Tibial nerve (tissue), 4 donors: ENCODE measurements at regions not wholly inside any gene's neighbourhood (a gene's known extent, or its start where the extent isn't known, plus 50 kb on each side); places are given as distances from the start of the nearest gene placed in this dataset.

Experiments
- DNase-seq, 2 donors: peaks; one replicate each; pipeline ENCODE4 v3.0.0-alpha.2; 2019; ENCODE audit warnings: low spot score in 2 of 2
- H3K27ac ChIP-seq, 4 donors: fragments of 200-600 bp; sonication (generic) in 3 of 4; one replicate each; pipeline ENCODE4 v1.5.1; 2017 to 2019; ENCODE audit warnings: mild to moderate bottlenecking in 1 of 4
- H3K27me3 ChIP-seq, 2 donors: fragments of 200-600 bp; sonication (generic) in 1 of 2; one replicate each; pipeline versions ENCODE4 v1.5.1 to v1.6.0; 2017 to 2019
- H3K36me3 ChIP-seq, 3 donors: fragments of 200-600 bp; sonication (generic); one replicate each; pipeline ENCODE4 v1.5.1; 2018 to 2019
- H3K4me1 ChIP-seq, 4 donors: fragments of 200-600 bp; sonication (generic) in 3 of 4; one replicate each; pipeline ENCODE4 v1.5.1; 2017 to 2019
- H3K4me3 ChIP-seq, 4 donors: fragments of 200-600 bp; sonication (generic) in 3 of 4; one replicate each; pipeline ENCODE4 v1.5.1; 2017 to 2019; ENCODE audit warnings: mild to moderate bottlenecking in 1 of 4, moderate library complexity in 1 of 4
- H3K9me3 ChIP-seq, 4 donors: fragments of 200-600 bp; sonication (generic) in 3 of 4; one replicate each; pipeline ENCODE4 v1.5.1; 2017 to 2019
- EP300 ChIP-seq, 2 donors: sonication (generic); formaldehyde crosslinking; IDR thresholded peaks; one replicate each; pipeline ENCODE4 v1.6.1; 2017; ENCODE audit warnings: antibody characterized with exemption in 2 of 2, mild to moderate bottlenecking in 1 of 2
- POLR2A ChIP-seq, 2 donors: fragments of 450-650 bp; IDR thresholded peaks; one replicate each; pipeline ENCODE4 v1.6.1; 2017; ENCODE audit warnings: antibody characterized with exemption in 2 of 2, mild to moderate bottlenecking in 2 of 2, moderate library complexity in 2 of 2
- WGBS, 2 donors: methylation state at CpG; one replicate each; pipeline ENCODE4 v1.1.5; 2018; 5-methylcytosine and 5-hydroxymethylcytosine counted together
- TF ChIP-seq, protein P1 (sequence below), 5 experiments: fragments of 200-600 bp in 3 of 5; fragments of 450-650 bp in 2 of 5; sonication (generic) in 3 of 5; IDR thresholded peaks; one replicate each; pipeline ENCODE4 v1.5.1; 2016 to 2019; ENCODE audit warnings: antibody characterized with exemption in 5 of 5, mild to moderate bottlenecking in 3 of 5, moderate library complexity in 2 of 5

DNA sequence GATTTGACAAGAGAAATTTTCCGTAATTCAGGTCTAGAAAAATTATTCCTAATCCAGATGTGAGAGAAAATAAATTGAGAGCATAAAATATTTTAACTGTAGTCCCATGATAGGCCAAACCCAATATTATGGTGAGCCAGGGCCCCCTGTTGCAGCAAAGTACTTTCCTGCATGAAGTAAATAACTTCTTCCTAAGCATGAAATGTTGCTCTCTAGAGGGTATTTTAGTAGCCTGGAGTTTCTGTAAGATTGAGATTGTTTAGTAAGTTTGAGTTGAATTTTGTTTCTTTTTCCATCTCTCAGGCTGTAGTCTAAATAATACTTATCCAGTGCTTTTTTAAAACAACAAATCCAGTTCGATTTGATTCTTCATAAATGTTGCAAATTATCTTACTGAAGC lies 317.5 kb upstream of the MPDZ start:
- Histone ChIP-seq H3K36me3 (no peaks in the 10 kb centered on the region), H3K4me1 (peaks cover 0 to 9% (median 0%) of the 10 kb centered on the region in 4 donors), H3K4me3 (no peak overlapping the region), H3K27me3 (no peaks in the 10 kb centered on the region), H3K27ac (no peak overlapping the region), H3K9me3 (peaks cover 0 to 3% (median 0%) of the 10 kb centered on the region in 4 donors)
- TF ChIP-seq, protein P1, sequence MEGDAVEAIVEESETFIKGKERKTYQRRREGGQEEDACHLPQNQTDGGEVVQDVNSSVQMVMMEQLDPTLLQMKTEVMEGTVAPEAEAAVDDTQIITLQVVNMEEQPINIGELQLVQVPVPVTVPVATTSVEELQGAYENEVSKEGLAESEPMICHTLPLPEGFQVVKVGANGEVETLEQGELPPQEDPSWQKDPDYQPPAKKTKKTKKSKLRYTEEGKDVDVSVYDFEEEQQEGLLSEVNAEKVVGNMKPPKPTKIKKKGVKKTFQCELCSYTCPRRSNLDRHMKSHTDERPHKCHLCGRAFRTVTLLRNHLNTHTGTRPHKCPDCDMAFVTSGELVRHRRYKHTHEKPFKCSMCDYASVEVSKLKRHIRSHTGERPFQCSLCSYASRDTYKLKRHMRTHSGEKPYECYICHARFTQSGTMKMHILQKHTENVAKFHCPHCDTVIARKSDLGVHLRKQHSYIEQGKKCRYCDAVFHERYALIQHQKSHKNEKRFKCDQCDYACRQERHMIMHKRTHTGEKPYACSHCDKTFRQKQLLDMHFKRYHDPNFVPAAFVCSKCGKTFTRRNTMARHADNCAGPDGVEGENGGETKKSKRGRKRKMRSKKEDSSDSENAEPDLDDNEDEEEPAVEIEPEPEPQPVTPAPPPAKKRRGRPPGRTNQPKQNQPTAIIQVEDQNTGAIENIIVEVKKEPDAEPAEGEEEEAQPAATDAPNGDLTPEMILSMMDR (IDR thresholded peaks at IDR 0.05), result no peak
- TF ChIP-seq POLR2A (IDR thresholded peaks at IDR 0.05) (no peak), EP300 (IDR thresholded peaks at IDR 0.05) (no peak)
- no peak for DNase-seq
- WGBS, 2 donors, result 54 to 59% methylated on average over 2 of the region's 2 CpGs

DNA sequence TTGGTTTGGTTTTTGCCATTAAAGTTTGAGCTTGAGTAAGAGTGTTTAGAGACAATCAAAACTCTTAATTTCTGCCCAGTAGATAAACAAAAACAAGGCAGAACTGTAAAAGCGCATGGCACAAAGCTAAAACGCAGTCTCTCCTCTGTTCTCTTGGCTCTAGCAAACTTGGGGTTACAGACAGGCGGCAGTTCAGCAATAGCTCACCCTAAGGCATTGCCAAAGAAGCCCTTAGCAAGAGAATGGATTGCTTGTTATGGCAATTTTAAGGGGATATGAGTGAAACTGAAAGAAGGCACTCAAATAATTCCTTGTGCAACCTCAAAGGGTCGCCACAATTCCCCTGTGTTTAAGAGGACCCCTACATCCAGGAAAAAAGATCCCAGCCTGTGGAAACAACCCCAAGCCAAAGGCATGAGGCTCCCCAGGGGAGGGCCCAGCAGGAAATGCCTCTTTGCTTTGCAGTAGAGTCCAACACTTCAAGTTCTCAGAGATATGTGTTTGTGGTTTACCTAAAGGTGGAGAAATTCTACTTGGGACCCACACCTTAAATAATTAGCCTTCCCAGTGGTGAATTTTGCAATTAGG lies 317.0 kb upstream of the MPDZ start:
- TF ChIP-seq POLR2A (IDR thresholded peaks at IDR 0.05) (no peak), EP300 (IDR thresholded peaks at IDR 0.05) (no peak)
- TF ChIP-seq, protein P1 (IDR thresholded peaks at IDR 0.05), result no peak
- DNase-seq, result no peak
- no peaks in the 10 kb centered on the region for H3K36me3 ChIP-seq
- H3K9me3 ChIP-seq, result no peaks in the 10 kb centered on the region
- no peak overlapping the region for H3K27ac ChIP-seq
- H3K27me3 ChIP-seq, result no peaks in the 10 kb centered on the region
- 43 to 49% methylated on average over 4 of the region's 4 CpGs for WGBS, 2 donors
- peaks cover 0 to 9% (median 0%) of the 10 kb centered on the region in 4 donors for H3K4me1 ChIP-seq
- H3K4me3 ChIP-seq, result no peak overlapping the region

DNA sequence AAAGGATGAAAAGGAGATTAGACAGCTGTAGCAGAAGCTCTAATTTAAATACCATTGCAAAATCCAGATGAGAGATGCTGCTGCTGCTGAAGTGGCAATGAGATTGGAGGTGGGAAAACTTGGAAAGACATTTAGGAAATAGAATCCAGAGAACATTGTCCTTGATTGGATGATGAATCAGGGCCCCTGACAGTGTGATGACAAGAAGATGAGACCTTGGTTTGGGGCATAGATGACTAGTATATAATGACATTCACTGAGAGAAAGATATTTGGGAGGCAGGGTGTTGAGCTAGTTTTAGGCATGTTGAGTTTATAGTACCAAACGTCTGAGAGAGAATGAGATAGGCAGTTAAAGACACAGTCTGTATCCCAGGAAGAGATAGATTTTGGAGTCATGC lies 311.5 kb upstream of the MPDZ start:
- Histone ChIP-seq H3K4me3 (no peak overlapping the region), H3K27me3 (no peaks in the 10 kb centered on the region), H3K36me3 (no peaks in the 10 kb centered on the region), H3K4me1 (peaks cover 0 to 20% (median 5%) of the 10 kb centered on the region in 4 donors), H3K9me3 (no peaks in the 10 kb centered on the region), H3K27ac (no peak overlapping the region)
- 53 to 61% methylated on average over 1 of the region's 1 CpG for WGBS, 2 donors
- TF ChIP-seq EP300 (IDR thresholded peaks at IDR 0.05) (no peak), POLR2A (IDR thresholded peaks at IDR 0.05) (no peak)
- TF ChIP-seq, protein P1 (IDR thresholded peaks at IDR 0.05), result no peak
- no peak for DNase-seq

DNA sequence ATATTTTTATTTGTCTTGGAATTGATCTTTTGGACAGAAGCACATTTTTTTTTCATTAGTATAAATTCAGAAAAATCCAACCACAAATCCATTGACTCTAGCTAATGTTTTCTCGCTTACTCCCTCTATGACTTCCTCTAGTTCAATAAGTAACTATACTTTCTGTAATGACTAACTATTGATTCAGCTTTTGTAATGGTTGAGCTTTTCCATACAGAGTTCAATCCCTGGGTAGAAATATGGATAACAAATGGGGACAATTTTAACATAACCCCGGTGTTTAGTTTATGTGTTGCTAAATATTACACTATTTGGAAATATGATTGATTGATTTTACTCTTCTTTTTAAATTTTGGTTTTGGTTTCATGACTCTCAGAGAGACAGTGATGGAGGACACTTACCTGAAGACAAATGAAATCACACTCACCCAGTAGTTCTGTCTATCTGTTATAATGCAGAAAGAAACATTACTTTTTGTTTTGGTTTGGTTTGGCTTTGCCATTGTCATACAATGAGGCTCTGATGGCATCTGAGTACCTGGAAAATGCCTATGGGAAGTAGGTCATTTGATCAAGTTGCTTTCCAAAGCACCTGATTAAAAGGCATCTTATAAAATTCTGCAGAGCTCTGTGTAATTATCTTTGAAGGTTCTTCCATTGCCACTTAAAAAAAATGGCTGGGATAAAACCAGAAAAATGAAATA lies 309.7 kb upstream of the MPDZ start:
- 64 to 69% methylated on average over 2 of the region's 2 CpGs for WGBS, 2 donors
- H3K4me1 ChIP-seq, result peaks cover 0 to 20% (median 5%) of the 10 kb centered on the region in 4 donors
- no peak for DNase-seq
- H3K4me3 ChIP-seq, result no peak overlapping the region
- no peaks in the 10 kb centered on the region for H3K27me3 ChIP-seq
- TF ChIP-seq, protein P1 (IDR thresholded peaks at IDR 0.05), result no peak
- TF ChIP-seq EP300 (IDR thresholded peaks at IDR 0.05), result no peak
- no peak for TF ChIP-seq POLR2A (IDR thresholded peaks at IDR 0.05)
- no peaks in the 10 kb centered on the region for H3K36me3 ChIP-seq
- no peaks in the 10 kb centered on the region for H3K9me3 ChIP-seq
- no peak overlapping the region for H3K27ac ChIP-seq
